ENCODE measurements at regions not wholly inside any gene's neighbourhood (a gene's known extent, or its start where the extent isn't known, plus 50 kb on each side); places are given as distances from the start of the nearest gene placed in this dataset.

DNA sequence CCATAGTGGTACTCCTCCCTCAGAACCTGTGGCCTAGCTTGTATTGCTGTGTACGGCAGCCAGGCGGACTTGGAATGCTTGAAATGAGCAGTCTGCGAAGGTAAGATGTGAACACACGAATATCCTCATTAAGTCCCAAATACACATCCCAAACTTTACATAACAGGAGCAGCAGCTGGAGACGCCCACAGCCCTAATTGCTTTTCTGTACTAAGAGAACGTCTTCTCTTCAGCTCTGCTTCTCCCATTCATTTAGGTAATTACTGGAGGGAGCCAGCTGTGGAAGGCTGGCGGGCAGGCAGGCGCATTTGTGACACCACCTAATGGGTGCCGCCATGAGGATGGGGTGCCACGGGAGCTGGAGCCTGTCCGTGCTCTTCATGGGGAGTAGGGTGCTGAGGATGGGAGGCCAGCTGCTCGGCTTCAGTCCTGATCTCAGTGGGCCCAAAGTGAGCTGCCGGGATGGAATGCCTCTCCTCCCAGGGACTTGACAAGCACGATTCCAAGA lies 66.6 kb upstream of the POU3F1 start:
- no peak for DNase-seq (ENCODE audit: low read depth in 1 of 2, low spot score in 1 of 2)
- TF ChIP-seq SPI1 (IDR thresholded peaks at IDR 0.05; ENCODE audit: borderline replicate concordance, low read depth): no peak
- no peak for TF ChIP-seq GABPA (IDR thresholded peaks at IDR 0.05; ENCODE audit: low read depth)
- TF ChIP-seq, protein P1, sequence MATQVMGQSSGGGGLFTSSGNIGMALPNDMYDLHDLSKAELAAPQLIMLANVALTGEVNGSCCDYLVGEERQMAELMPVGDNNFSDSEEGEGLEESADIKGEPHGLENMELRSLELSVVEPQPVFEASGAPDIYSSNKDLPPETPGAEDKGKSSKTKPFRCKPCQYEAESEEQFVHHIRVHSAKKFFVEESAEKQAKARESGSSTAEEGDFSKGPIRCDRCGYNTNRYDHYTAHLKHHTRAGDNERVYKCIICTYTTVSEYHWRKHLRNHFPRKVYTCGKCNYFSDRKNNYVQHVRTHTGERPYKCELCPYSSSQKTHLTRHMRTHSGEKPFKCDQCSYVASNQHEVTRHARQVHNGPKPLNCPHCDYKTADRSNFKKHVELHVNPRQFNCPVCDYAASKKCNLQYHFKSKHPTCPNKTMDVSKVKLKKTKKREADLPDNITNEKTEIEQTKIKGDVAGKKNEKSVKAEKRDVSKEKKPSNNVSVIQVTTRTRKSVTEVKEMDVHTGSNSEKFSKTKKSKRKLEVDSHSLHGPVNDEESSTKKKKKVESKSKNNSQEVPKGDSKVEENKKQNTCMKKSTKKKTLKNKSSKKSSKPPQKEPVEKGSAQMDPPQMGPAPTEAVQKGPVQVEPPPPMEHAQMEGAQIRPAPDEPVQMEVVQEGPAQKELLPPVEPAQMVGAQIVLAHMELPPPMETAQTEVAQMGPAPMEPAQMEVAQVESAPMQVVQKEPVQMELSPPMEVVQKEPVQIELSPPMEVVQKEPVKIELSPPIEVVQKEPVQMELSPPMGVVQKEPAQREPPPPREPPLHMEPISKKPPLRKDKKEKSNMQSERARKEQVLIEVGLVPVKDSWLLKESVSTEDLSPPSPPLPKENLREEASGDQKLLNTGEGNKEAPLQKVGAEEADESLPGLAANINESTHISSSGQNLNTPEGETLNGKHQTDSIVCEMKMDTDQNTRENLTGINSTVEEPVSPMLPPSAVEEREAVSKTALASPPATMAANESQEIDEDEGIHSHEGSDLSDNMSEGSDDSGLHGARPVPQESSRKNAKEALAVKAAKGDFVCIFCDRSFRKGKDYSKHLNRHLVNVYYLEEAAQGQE (IDR thresholded peaks at IDR 0.05; ENCODE audit: insufficient replicate concordance, low read depth): no peak
- no peak for TF ChIP-seq POLR2AphosphoS5 (IDR thresholded peaks at IDR 0.05; ENCODE audit: low read depth)
- TF ChIP-seq, protein P2, sequence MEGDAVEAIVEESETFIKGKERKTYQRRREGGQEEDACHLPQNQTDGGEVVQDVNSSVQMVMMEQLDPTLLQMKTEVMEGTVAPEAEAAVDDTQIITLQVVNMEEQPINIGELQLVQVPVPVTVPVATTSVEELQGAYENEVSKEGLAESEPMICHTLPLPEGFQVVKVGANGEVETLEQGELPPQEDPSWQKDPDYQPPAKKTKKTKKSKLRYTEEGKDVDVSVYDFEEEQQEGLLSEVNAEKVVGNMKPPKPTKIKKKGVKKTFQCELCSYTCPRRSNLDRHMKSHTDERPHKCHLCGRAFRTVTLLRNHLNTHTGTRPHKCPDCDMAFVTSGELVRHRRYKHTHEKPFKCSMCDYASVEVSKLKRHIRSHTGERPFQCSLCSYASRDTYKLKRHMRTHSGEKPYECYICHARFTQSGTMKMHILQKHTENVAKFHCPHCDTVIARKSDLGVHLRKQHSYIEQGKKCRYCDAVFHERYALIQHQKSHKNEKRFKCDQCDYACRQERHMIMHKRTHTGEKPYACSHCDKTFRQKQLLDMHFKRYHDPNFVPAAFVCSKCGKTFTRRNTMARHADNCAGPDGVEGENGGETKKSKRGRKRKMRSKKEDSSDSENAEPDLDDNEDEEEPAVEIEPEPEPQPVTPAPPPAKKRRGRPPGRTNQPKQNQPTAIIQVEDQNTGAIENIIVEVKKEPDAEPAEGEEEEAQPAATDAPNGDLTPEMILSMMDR (IDR thresholded peaks at IDR 0.05; ENCODE audit: insufficient read depth, low read length): no peak
- no peaks in the 10 kb centered on the region for H3K27me3 ChIP-seq (ENCODE audit: insufficient read depth, poor library complexity, severe bottlenecking)
- no peak overlapping the region for H3K4me3 ChIP-seq (replicated peaks; ENCODE audit: insufficient read depth, low read length)
- H3K27ac ChIP-seq (replicated peaks): no peak overlapping the region

DNA sequence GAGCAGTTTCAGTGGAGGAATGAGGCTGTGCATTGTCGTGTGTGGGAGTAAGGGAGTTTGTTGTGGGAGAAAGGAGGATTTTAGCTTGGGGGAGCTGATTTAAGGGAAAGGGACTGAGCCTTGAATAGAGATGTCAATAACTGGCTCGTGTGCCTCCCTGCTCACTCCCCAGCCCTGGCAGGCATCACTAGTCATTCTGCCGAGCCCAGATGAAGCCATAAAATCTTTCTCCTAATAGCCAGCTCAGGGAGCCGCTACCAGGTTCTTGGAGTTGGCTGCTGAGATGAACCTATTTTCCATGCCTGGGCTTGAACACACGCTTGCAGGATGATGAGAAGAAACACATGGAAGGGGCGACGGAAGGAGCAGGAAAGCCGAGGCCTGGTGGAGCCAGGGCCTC lies 65.0 kb upstream of the POU3F1 start:
- no peak overlapping the region for H3K4me3 ChIP-seq (replicated peaks; ENCODE audit: insufficient read depth, low read length)
- H3K27ac ChIP-seq (replicated peaks): no peak overlapping the region
- no peak for DNase-seq (ENCODE audit: low read depth in 1 of 2, low spot score in 1 of 2)
- H3K27me3 ChIP-seq (ENCODE audit: insufficient read depth, poor library complexity, severe bottlenecking): no peaks in the 10 kb centered on the region
- TF ChIP-seq, protein P2 (IDR thresholded peaks at IDR 0.05; ENCODE audit: insufficient read depth, low read length): no peak
- no peak for TF ChIP-seq GABPA (IDR thresholded peaks at IDR 0.05; ENCODE audit: low read depth)
- TF ChIP-seq, protein P1 (IDR thresholded peaks at IDR 0.05; ENCODE audit: insufficient replicate concordance, low read depth): no peak
- no peak for TF ChIP-seq SPI1 (IDR thresholded peaks at IDR 0.05; ENCODE audit: borderline replicate concordance, low read depth)
- no peak for TF ChIP-seq POLR2AphosphoS5 (IDR thresholded peaks at IDR 0.05; ENCODE audit: low read depth)

DNA sequence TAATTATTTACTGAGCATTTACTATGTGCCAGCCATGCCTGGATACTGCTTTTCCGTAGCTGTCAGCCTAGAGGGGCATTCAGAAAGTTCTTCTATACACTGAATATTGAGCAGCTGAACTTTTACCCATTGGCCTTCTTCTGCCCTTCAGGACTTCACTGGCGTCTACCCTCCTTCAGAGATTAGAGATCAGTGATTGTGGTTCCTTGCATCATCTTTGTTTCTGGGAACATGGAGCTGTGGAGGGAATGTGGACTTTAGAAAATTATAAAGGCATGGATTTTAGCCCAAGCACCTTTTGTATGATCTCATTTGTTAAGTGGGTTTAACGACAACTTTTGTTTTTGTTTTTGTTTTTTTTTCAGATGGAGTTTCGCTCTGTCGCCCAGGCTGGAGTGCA lies 58.7 kb upstream of the POU3F1 start:
- no peak overlapping the region for H3K27ac ChIP-seq (replicated peaks)
- DNase-seq (ENCODE audit: low read depth in 1 of 2, low spot score in 1 of 2): no peak
- TF ChIP-seq, protein P2 (IDR thresholded peaks at IDR 0.05; ENCODE audit: insufficient read depth, low read length): no peak
- no peak overlapping the region for H3K4me3 ChIP-seq (replicated peaks; ENCODE audit: insufficient read depth, low read length)
- no peaks in the 10 kb centered on the region for H3K27me3 ChIP-seq (ENCODE audit: insufficient read depth, poor library complexity, severe bottlenecking)

DNA sequence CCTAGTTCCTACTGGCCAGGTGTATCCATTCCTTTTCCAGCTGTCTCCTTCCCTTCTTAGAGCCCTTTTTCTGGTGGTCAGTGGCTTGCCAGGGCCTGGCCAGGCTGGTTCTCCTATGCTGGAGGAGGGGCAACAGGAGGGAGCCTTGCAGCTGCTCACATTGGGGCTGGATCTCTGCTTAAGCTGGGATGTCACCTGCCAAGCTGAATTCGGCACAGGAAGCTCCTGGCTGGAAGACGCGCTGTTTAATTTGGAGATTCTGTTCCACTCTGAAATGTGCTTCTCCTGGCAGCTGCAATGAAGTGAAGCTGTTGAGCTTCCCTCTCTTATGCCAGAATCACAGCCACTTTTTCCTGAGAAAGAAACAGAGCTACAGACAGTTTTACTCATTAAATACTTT lies 56.0 kb upstream of the POU3F1 start:
- TF ChIP-seq POLR2AphosphoS5 (IDR thresholded peaks at IDR 0.05; ENCODE audit: low read depth): no peak
- TF ChIP-seq, protein P2 (IDR thresholded peaks at IDR 0.05; ENCODE audit: insufficient read depth, low read length): no peak
- no peak for TF ChIP-seq GABPA (IDR thresholded peaks at IDR 0.05; ENCODE audit: low read depth)
- no peak for TF ChIP-seq SPI1 (IDR thresholded peaks at IDR 0.05; ENCODE audit: borderline replicate concordance, low read depth)
- TF ChIP-seq, protein P1 (IDR thresholded peaks at IDR 0.05; ENCODE audit: insufficient replicate concordance, low read depth): no peak
- no peak overlapping the region for H3K27ac ChIP-seq (replicated peaks)

More for the DNA sequence above, 56.0 kb upstream of the POU3F1 start:
- DNase-seq (ENCODE audit: low read depth in 1 of 2, low spot score in 1 of 2): no peak
- H3K27me3 ChIP-seq (ENCODE audit: insufficient read depth, poor library complexity, severe bottlenecking): no peaks in the 10 kb centered on the region
- no peak overlapping the region for H3K4me3 ChIP-seq (replicated peaks; ENCODE audit: insufficient read depth, low read length)

Measured in HL-60 (cell line).